ENCODE measurements at regions not wholly inside any gene's neighbourhood (a gene's known extent, or its start where the extent isn't known, plus 50 kb on each side); places are given as distances from the start of the nearest gene placed in this dataset.

GRCh38 chr2:203798296-203799087 lies 69.1 kb upstream of the CTLA4 start:
- TF ChIP-seq CTCF (IDR thresholded peaks at IDR 0.05), result no peak
- Mint-ChIP-seq H3K36me3 (ENCODE audit: low read depth) (peaks cover 15% of the 10 kb centered on the region), H3K4me3 (no peak overlapping the region), H3K4me1 (peaks cover 16% of the 10 kb centered on the region), H3K9me3 (peaks cover 30% of the 10 kb centered on the region), H3K27me3 (ENCODE audit: low read depth, poor library complexity) (peaks cover 1% of the 10 kb centered on the region), H3K27ac (peak overlapping the region; percentile 48)
- no peak for DNase-seq

GRCh38 chr2:203799908-203800307 lies 67.7 kb upstream of the CTLA4 start:
- Mint-ChIP-seq H3K27ac (no peak overlapping the region), H3K27me3 (ENCODE audit: low read depth, poor library complexity) (no peaks in the 10 kb centered on the region), H3K4me1 (peaks cover 12% of the 10 kb centered on the region), H3K36me3 (ENCODE audit: low read depth) (peaks cover 21% of the 10 kb centered on the region), H3K4me3 (no peak overlapping the region), H3K9me3 (peaks cover 41% of the 10 kb centered on the region)
- DNase-seq, result no peak
- no peak for TF ChIP-seq CTCF (IDR thresholded peaks at IDR 0.05)

GRCh38 chr2:203800783-203801182 lies 66.8 kb upstream of the CTLA4 start:
- no peak overlapping the region for H3K4me3 Mint-ChIP-seq
- peaks cover 49% of the 10 kb centered on the region for H3K9me3 Mint-ChIP-seq
- DNase-seq, result no peak
- H3K27me3 Mint-ChIP-seq (ENCODE audit: low read depth, poor library complexity), result no peaks in the 10 kb centered on the region
- peaks cover 28% of the 10 kb centered on the region for H3K36me3 Mint-ChIP-seq (ENCODE audit: low read depth)
- peaks cover 8% of the 10 kb centered on the region for H3K4me1 Mint-ChIP-seq
- H3K27ac Mint-ChIP-seq, result no peak overlapping the region
- TF ChIP-seq CTCF (IDR thresholded peaks at IDR 0.05), result no peak

GRCh38 chr2:203802342-203803052 lies 65.1 kb upstream of the CTLA4 start:
- Mint-ChIP-seq H3K27me3 (ENCODE audit: low read depth, poor library complexity) (no peaks in the 10 kb centered on the region), H3K4me1 (peaks cover 8% of the 10 kb centered on the region)

GRCh38 chr2:203803053-203803429 lies 64.5 kb upstream of the CTLA4 start:
- Mint-ChIP-seq H3K9me3 (peaks cover 58% of the 10 kb centered on the region), H3K4me3 (no peak overlapping the region), H3K4me1 (peaks cover 11% of the 10 kb centered on the region), H3K27ac (no peak overlapping the region), H3K27me3 (ENCODE audit: low read depth, poor library complexity) (no peaks in the 10 kb centered on the region), H3K36me3 (ENCODE audit: low read depth) (peaks cover 37% of the 10 kb centered on the region)
- no peak for TF ChIP-seq CTCF (IDR thresholded peaks at IDR 0.05)
- DNase-seq, result no peak

More at GRCh38 chr2:203802342-203803052, 65.1 kb upstream of the CTLA4 start:
- no peak overlapping the region for H3K27ac Mint-ChIP-seq
- no peak for DNase-seq
- H3K9me3 Mint-ChIP-seq, result peaks cover 58% of the 10 kb centered on the region
- TF ChIP-seq CTCF (IDR thresholded peaks at IDR 0.05), result no peak
- no peak overlapping the region for H3K4me3 Mint-ChIP-seq
- peaks cover 37% of the 10 kb centered on the region for H3K36me3 Mint-ChIP-seq (ENCODE audit: low read depth)
